HG03378 (cell line): ENCODE measurements at regions not wholly inside any gene's neighbourhood (a gene's known extent, or its start where the extent isn't known, plus 50 kb on each side); places are given as distances from the start of the nearest gene placed in this dataset.

Experiments used
- ATAC-seq: cut with Tn5 transposase; IDR thresholded peaks from one replicate; pipeline ENCODE4 v1.9.1; 2021; ENCODE audit warnings: mild to moderate bottlenecking, moderate library complexity; ENCODE audit not compliant: unreplicated experiment

GRCh38 chr21:35905096-35905962, 155.0 kb downstream of the SETD4 start:
- no peak for ATAC-seq

DNA sequence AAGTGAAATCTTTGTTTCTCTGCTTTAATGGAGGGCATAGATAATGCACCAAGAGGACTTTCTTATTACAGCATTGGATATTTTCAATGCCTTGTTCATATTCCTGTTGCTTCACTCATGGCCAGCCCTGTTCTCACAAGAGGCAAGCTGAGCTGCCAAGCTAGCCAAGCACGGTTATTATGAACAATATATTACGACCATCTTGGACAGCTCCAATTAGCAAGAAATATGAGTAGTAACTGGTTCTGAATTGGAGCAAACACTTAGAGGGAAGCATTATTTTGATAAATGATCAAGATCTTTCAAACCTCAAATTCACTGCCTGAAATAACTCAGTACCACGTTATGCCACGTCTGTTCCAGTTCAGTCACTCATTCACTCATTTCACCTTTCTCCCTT, 159.8 kb downstream of the SETD4 start:
- no peak for ATAC-seq

GRCh38 chr21:35896060-35896459, 164.3 kb downstream of the SETD4 start:
- no peak for ATAC-seq

- ATAC-seq: no peak
Observed at GRCh38 chr21:35895598-35895997, 164.7 kb downstream of the SETD4 start.

GRCh38 chr21:35893156-35893555, 167.2 kb downstream of the SETD4 start:
- no peak for ATAC-seq

- ATAC-seq: no peak
Observed at GRCh38 chr21:35886887-35887286, 173.4 kb downstream of the SETD4 start.

DNA sequence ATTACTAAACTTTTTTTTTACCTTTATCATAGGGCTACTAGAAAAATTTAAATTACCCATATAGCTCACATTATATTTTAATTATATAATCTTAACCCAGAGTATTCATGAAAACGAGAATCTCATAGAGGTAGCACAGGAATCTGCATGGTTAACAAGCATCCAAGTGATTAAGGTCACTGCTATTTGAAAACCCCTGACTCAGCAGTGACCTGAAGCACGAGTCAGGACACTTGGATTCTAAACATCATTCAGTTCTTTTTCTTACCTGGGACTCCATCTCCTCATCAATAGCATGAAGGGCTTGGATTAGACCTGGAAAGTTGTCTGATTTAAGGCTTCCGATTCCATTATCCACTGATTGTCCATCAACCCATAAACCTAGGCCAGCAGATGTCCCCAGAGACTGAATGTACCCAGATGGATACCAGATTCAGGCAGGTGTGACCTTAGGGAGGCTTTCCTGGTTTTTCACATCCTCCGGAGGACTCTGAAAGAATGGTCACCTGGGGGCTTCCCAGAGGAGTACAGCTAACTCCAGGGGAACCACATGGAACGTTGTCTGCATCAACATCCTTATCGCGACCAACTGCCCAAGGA, 174.3 kb downstream of the SETD4 start:
- ATAC-seq: no peak

DNA sequence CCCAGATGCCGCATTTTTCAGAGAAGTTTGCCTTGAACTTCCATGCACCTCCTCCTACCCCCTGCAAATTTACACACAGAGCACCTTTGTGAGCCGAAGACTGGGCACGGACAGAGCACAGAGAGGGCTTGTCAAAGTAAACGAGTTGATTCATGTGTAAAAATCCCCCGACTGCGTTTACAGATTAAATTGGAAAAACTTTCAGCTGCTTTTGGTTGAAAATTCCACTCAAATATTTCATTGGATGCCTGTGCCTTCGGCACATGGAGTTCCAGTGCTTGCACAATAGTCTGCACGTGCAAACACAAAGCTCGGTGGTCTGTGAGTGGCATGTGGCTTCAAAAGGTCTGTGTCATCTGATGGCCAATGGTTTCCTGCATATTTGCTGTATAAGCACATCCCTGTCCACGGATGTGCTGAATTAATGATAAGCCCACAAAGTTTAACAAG, 177.5 kb downstream of the SETD4 start:
- ATAC-seq: no peak

DNA sequence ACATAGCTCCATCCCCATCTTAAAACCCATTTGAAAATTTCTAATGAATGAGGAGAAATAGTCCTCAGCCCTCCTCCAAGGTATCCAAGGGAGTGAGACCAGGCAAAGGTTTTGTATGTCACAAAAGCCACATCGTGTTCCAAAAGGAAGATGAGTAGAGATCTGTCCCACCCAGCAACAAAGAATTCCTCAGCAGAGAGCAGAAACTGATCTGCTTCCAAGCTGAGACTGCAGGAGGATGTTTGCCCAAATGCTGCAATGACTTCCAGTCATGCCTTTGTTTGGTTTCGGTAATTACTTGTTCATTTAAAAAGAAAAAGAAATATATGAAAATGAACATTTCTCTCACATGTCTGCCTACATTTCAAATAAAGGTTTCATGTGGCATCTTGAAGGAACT, 186.9 kb downstream of the SETD4 start:
- no peak for ATAC-seq

- ATAC-seq: no peak
Observed at GRCh38 chr21:35871906-35872305, 188.4 kb downstream of the SETD4 start.

GRCh38 chr21:35868869-35869223, 191.5 kb downstream of the SETD4 start:
- no peak for ATAC-seq

- ATAC-seq: no peak
Observed at GRCh38 chr21:35868005-35868868, 192.1 kb downstream of the SETD4 start.

GRCh38 chr21:35864039-35864438, 196.3 kb downstream of the SETD4 start:
- ATAC-seq: no peak

GRCh38 chr21:35862969-35863368, 197.4 kb downstream of the SETD4 start:
- no peak for ATAC-seq

DNA sequence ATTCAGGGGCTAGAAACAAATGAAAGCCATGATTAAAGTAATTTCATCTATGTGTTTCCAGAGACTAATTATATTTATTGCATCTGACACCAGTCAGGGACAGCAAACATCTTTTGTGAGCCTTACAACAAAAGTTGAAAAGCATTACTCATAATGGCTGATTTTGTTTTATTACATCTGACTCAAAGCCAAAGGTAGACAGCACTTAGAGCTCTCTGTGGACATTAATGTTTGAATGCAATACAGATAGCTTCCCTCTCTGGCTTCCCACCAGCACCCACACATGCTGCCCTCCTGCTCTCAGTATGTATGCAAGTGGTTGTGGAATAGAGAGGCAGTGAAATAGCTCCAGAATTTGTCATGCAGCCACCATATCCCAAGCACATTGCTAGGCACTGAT, 198.7 kb downstream of the SETD4 start:
- ATAC-seq: no peak

DNA sequence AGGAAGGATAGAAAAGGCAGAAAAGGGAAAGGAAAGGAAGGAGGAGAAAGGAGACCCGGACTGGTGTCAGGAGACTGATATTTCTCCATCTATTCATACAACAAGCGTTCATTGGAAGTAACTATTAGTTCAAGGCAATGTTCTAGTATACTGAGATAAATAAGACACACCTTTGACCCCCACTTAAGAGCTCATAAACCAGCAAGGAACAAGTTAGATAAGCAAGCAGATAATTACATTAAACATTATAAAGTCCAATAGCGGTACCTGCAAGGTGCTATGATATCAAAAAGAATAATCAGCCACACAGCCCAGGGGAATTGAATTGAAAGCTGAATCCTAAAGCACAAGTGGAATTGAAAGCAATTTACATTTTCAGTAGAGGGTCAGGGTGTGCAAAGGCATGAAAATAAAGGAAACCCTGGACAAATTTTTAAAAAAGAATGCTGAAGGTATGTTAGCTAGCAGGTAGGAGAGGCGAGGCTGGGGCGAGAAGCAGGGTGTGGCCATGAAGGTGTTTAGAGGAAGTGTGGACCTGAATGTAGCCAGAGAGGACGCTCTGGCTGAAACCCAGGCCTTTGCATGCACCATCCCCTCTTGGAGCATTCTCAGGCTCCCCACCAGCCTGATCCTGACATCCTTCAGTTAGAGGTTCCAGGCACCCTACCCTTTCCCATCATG, 200.0 kb downstream of the SETD4 start:
- ATAC-seq: no peak

- no peak for ATAC-seq
Observed at GRCh38 chr21:35859677-35860076, 200.6 kb downstream of the SETD4 start.

DNA sequence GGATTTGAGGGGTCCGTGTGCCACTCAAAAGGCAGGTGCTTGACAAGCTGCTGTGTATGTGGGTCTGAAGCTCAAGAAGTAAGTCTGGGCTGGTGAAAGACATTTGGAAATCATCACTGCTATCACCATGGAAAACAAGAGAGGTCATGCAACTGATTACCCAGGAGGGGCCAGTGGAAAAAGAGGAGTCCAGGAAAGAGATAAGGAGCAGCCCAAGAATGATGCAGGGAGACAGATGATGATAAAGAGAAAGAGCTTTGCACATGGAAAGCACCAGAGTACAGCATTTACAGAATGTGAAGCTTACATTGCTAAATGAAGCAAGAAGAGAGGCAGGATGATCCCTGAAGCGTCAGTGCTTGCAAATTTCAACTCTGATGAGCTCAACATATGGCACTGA, 203.2 kb downstream of the SETD4 start:
- no peak for ATAC-seq

DNA sequence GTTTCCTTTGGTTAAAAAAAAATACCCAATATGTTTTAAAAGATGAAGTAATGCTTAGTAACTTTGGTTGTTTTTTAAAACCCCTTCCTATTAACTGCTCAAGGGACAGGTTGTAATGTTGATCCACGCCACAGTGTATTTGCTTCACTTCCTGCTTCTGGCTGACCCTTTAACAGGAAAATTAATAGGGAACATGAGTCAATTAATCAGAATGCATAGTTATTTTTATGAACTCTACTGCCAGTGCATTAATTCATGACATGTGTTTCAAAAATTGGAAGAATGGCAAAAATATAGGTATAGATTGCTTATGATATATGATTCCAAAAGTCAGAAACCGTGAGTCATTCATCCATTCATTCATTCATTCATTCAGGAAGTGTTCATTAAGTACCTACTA, 204.8 kb downstream of the SETD4 start:
- no peak for ATAC-seq

DNA sequence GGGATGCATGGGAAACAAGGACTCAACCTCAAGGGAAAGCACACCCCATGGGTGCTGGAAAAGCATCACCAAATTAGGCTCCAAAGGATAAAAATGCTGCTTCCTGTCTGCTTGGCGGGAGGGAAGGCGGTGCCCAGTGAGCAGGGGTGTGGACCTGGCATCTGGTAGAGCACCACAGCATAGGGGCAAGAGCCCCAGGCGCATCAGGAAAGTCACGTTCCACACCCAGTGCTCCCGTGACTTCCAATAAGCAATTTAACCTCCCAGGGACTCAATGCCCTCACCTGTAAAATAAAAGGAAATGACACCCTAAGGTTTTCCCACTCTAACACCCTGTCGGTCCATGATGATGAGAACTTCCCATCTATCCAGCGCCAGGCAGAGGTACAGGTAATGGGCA, 206.0 kb downstream of the SETD4 start:
- ATAC-seq: no peak
